ENCODE measurements at regions not wholly inside any gene's neighbourhood (a gene's known extent, or its start where the extent isn't known, plus 50 kb on each side); places are given as distances from the start of the nearest gene placed in this dataset.

GRCh38 chr1:209248649-209249279 is 334.8 kb upstream of the CAMK1G start:
- DNase-seq: peak; percentile 31

- no peak for DNase-seq
Observed at GRCh38 chr1:209249280-209249670, 334.2 kb upstream of the CAMK1G start.

- no peak for DNase-seq
Observed at GRCh38 chr1:209249785-209250440, 333.6 kb upstream of the CAMK1G start.

GRCh38 chr1:209250861-209251636 is 332.5 kb upstream of the CAMK1G start:
- no peak for DNase-seq

- DNase-seq: no peak
Observed at GRCh38 chr1:209256766-209257350, 326.7 kb upstream of the CAMK1G start.

- no peak for DNase-seq
Observed at GRCh38 chr1:209257454-209257853, 326.1 kb upstream of the CAMK1G start.

- DNase-seq: no peak
Observed at GRCh38 chr1:209260136-209260535, 323.4 kb upstream of the CAMK1G start.

GRCh38 chr1:209262631-209263030 is 320.9 kb upstream of the CAMK1G start:
- DNase-seq: no peak

GRCh38 chr1:209265301-209265700 is 318.2 kb upstream of the CAMK1G start:
- DNase-seq: no peak

- no peak for DNase-seq
Observed at GRCh38 chr1:209266590-209267205, 316.8 kb upstream of the CAMK1G start.

- no peak for DNase-seq
Observed at GRCh38 chr1:209267968-209268367, 315.5 kb upstream of the CAMK1G start.

GRCh38 chr1:209268479-209268878 is 315.0 kb upstream of the CAMK1G start:
- no peak for DNase-seq

- no peak for DNase-seq
Observed at GRCh38 chr1:209276321-209276720, 307.2 kb upstream of the CAMK1G start.

- DNase-seq: no peak
Observed at GRCh38 chr1:209277662-209278061, 305.9 kb upstream of the CAMK1G start.

- DNase-seq: no peak
Observed at GRCh38 chr1:209291715-209292114, 291.8 kb upstream of the CAMK1G start.

- no peak for DNase-seq
Observed at GRCh38 chr1:209302779-209303568, 280.5 kb upstream of the CAMK1G start.

- no peak for DNase-seq
Observed at GRCh38 chr1:209304166-209304565, 279.3 kb upstream of the CAMK1G start.

GRCh38 chr1:209305221-209305954 is 278.1 kb upstream of the CAMK1G start:
- DNase-seq: no peak

- no peak for DNase-seq
Observed at GRCh38 chr1:209307846-209308245, 275.7 kb upstream of the CAMK1G start.

GRCh38 chr1:209309198-209309597 is 274.3 kb upstream of the CAMK1G start:
- DNase-seq: no peak

GRCh38 chr1:209311770-209312169 is 271.7 kb upstream of the CAMK1G start:
- DNase-seq: no peak

- DNase-seq: no peak
Observed at GRCh38 chr1:209316929-209317328, 266.6 kb upstream of the CAMK1G start.
